C4-2B (cell line): ENCODE measurements at regions not wholly inside any gene's neighbourhood (a gene's known extent, or its start where the extent isn't known, plus 50 kb on each side); places are given as distances from the start of the nearest gene placed in this dataset.
A peak's percentile ranks its signal among the peaks of the same experiment; 100 is the strongest.

ENCODE experiments used
- H3K27ac ChIP-seq: fragments of 450-650 bp; 2 replicates; pipeline ENCODE4 v1.5.1; 2017
- CTCF ChIP-seq: fragments of 450-650 bp; conservative IDR thresholded peaks from 2 replicates; pipeline ENCODE4 v1.5.1; 2017; ENCODE audit warnings: mild to moderate bottlenecking
- ZFX ChIP-seq: fragments of 450-650 bp; IDR thresholded peaks from 2 replicates; pipeline ENCODE4 v1.6.1; 2017

- TF ChIP-seq CTCF (no peak), ZFX (no peak)
- H3K27ac ChIP-seq, result no peak overlapping the region
Observed at GRCh38 chr10:8468477-8468876, 414.0 kb downstream of the GATA3 start.

- H3K27ac ChIP-seq, result no peak overlapping the region
- no peak for TF ChIP-seq ZFX
- peak; percentile 22 for TF ChIP-seq CTCF
Observed at GRCh38 chr10:8473205-8473604, 418.7 kb downstream of the GATA3 start.

- no peak overlapping the region for H3K27ac ChIP-seq
- TF ChIP-seq CTCF, result no peak
- TF ChIP-seq ZFX, result no peak
Observed at GRCh38 chr10:8477300-8477699, 422.8 kb downstream of the GATA3 start.

- no peak overlapping the region for H3K27ac ChIP-seq
- TF ChIP-seq ZFX (no peak), CTCF (no peak)
Observed at GRCh38 chr10:8481718-8482504, 427.4 kb downstream of the GATA3 start.

GRCh38 chr10:8485032-8485431 lies 430.5 kb downstream of the GATA3 start:
- H3K27ac ChIP-seq, result no peak overlapping the region
- no peak for TF ChIP-seq CTCF
- no peak for TF ChIP-seq ZFX

- H3K27ac ChIP-seq, result no peak overlapping the region
- TF ChIP-seq CTCF (no peak), ZFX (no peak)
Observed at GRCh38 chr10:8487346-8487745, 432.9 kb downstream of the GATA3 start.

- TF ChIP-seq CTCF, result no peak
- no peak for TF ChIP-seq ZFX
- no peak overlapping the region for H3K27ac ChIP-seq
Observed at GRCh38 chr10:8489232-8489631, 434.7 kb downstream of the GATA3 start.
